NCI-H146 (cell line): ENCODE measurements at regions not wholly inside any gene's neighbourhood (a gene's known extent, or its start where the extent isn't known, plus 50 kb on each side); places are given as distances from the start of the nearest gene placed in this dataset.
A peak's percentile ranks its signal among the peaks of the same experiment; 100 is the strongest.

Source experiments
- DNase-seq: peaks from one replicate; lab custom pipeline; 2025; lab: John Stamatoyannopoulos, UW

DNA sequence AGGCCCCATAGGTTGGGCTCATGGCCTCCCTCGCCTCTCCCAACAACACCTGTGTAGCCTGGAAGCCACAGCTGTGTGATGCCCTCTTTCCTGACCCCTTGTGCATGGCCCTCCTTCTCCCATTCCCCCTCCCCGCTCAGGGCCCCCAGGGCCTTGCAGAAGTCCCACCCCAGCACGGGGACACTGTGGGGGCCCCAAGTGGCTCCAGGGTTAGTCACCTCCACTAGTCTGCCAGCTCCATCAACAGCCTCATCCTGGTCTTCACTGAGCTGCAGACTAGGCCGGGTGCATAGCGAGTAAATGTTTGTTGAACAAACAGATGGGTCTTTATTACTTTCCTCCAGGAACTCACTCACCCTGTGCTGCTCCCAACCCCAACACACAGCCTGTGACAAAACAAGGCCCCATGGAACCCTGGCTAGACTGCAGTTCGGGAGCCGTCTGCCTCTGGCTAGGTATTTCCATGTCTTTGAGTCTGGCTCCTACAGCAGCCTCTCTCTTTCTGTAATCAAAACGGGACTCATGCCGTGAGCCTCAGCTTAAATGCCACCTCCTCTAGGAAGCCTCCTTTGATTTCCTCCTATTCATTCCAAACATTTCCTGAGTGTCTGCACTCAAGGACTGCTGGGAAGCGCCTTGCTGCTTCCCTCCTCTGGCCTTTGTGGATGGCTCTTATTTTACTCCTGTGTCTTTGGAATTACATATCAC lies 109.9 kb upstream of the ID2 start:
- DNase-seq: peak; percentile 89

DNA sequence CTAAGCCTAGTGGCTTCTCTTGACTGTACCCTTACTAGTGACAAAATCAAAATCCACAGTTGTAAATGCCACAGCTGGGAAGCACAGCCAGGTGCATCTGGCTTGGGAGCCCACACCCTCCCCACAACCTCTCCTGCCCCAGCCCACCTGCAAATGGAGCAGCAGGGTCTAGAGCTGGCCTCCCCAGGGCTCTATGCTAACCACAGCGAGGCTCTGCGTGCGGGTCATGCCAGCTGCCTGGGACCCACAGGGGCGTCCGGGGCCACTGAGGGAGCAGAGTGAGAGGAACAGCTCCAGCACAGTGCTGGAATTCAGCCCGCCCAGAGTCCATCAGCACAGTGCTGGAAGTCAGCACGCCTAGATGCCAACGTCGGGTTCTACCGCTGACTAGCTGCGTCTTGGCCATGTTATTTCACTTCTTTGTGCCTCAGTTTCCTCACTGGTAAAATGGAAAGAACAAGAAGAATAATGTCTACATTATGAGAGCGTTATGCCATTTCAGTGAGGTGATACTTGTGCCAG lies 109.1 kb upstream of the ID2 start:
- DNase-seq: no peak

DNA sequence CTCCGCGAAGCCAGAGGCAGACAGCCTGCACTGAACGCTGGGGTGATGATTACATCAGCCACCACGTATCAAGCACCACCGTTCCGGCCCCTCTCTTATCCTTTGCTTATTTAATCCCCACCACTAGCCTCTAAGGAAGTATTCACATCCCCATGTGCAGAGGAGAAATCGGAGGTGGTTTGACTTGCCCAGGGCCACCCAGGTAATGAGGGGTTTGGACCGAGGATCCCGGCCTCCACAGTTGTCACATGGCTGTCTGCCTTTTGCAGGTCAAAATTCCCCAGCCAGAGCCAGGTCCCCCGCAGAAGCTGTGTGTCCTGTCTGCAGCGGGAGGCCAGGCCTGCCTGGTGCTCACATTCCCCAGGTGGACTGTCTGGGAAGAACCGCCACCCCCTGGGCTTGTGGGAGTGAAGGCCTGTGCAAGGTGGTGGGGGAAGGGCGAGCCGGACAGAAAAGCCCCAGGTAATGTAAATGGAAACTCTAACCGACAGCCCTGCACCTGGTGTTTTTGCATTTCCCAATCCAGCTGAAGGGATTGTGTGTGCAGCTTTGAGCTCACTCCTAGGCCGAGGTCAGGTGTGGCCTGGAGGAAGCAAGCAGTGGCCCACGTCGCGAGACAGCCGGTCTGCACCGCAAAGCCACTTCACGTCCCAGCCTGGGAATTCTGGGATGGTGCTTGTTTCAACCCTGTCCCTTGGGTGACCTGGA lies 108.5 kb upstream of the ID2 start:
- DNase-seq: peak; percentile 99

DNA sequence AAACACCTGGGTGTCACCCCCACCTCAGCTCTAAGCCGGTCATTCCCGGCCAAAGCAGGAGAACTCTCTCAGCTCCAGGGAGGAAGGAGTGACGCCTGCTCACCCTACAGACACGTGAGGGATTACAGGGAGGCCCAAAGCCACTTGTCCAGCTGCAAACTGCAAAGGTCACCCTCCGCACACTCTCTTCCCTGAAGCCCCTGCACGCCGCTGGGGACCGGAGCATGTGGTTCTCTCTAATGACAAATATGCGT lies 108.0 kb upstream of the ID2 start:
- DNase-seq: no peak

DNA sequence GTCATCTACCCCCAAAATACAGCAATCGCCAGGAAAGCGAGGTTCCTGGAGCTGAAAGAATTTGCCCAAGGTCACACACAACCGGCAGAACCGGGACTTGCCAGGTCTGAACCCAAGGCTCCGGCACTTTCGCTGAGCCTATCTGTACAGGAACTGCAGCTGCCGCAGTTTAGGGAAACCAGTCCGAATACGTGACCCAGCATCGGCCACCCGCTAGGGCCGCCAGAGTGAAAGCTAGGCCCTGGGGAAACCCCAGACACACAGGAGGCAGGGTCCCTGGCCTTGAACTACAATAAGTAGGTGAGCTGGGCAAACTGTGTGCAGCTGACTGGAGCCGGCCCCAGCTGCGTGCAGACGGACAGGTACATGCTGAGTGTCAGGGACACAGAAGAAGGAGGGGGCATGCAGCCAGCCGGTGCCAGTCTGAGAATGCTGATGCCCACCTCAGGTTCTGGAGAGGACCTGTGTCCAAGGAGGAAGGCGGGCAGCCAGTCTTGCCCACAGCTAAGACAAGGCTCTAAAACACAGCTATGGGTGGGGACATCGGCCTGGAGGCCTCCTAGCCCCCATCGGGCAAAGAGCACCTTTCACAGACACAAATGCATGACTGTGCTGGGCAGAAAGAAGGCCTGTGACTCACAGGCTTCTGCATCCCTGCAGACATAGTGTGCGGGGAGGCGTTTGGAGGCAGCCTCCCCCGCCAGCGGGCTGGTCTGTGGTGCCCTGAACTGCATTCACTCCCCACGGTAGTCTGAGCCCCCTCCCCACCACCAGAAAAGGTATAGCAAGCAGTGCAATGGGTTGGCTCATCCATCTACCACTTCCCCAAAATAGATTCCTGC lies 107.4 kb upstream of the ID2 start:
- DNase-seq: no peak

DNA sequence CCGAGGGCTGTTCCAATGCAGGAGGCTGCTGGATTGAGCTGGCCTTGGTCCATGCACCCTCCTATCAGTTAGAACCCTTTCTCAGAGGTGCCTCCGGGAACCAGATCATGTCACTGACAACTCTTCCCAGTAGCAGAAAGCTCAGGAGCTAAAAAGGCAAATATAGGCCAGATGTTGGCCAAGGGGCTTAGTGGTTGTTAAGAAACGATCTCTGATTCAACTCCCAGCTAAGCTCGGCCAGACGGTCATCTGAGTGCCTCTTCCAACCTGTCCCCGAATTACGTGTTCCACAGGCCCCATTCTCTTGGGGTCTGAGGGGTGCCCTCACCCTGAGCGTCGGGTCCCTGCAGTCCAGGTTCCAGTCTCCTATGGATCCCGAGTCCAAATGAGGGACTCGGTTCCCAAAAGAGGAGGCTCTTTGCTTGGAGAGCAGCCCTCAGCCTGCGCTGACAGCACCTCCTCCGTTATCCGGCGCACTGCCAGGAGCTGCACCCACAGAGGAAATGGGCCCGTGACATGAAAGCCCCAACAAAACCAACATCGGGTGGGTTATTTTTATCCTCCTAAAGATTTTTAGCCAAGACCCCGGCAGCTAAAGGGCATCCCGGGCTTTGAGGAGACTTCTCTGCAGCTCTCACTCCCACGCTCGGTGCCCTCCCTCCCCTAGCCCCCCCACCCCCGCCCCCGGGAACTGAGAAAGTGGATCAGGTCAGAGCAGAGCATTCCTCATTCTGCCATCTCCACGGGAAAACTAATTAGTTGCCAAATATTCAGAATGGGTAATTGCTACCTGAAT lies 106.6 kb upstream of the ID2 start:
- DNase-seq: no peak

DNA sequence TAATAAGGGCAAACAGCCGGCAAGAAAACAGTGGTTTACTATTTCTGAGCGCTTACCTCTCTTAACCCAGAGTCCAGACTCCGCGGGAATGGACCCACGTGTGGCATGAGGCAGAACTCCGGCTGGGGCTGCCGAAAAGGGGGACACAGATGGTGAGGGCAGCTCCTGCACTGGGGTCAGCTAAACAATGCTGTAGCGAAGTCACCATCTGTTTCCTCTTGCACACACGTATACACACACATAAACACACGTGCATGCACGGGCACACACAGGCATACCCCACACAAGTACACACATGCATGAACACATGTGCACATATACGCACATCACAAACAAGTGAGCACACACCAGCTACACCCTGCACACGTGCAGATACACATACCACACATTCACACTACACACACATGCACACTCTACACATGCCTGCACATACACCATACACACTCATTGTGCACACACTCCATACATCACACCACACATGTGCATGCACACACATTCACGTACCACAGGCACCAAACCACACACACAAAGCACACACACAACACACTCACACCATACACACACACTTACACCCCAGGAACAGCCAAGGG lies 105.9 kb upstream of the ID2 start:
- DNase-seq: no peak

DNA sequence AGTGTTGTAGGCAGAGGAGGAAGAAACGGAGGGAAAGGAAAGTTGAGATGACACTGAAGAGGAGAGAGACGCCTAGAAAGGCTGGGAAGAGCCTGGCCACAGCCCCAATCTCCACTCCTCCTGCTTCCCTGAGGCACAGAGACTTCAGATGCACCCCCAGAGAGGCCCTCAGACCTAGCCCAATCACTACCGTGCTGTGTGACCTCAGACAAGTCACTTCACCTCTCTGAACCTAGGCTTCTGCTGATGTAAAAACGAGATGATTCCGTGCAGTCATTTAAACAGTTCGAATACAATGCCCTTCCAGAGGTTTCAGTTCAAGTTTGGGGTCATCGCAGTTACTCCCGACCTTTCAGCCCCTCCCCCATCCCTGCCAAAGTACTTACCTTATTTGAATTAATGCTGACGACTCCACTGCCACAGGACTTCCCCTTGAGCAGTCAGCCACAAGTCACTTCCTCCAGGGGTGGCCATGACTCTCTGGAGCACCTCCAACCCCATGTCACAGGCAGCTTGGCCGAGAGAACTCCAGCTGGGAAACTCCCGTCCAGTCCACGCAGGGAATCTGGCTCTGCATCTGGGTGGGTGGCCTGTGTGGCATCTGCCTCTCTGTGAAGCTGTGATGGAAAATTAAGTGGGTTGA lies 105.2 kb upstream of the ID2 start:
- DNase-seq: no peak

DNA sequence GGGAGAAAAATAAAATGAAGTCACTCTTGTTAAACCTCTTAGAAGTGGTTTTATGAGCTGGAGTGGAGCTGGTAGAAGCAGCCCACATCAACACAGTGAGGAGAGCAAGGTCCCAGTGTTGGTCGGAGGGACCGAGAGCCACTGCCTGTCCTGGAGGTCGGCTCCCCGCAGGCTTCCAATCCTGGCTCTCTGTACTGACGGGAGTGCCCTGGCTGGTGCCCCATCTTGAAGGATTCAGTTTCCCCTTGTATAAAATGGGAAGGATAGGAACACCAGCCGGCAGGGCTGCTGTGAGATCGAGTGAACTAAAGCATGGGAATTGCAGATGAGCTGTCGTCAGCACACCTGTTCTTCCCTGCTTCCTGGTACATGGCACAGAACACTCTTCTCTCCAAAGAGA lies 104.3 kb upstream of the ID2 start:
- DNase-seq: no peak

DNA sequence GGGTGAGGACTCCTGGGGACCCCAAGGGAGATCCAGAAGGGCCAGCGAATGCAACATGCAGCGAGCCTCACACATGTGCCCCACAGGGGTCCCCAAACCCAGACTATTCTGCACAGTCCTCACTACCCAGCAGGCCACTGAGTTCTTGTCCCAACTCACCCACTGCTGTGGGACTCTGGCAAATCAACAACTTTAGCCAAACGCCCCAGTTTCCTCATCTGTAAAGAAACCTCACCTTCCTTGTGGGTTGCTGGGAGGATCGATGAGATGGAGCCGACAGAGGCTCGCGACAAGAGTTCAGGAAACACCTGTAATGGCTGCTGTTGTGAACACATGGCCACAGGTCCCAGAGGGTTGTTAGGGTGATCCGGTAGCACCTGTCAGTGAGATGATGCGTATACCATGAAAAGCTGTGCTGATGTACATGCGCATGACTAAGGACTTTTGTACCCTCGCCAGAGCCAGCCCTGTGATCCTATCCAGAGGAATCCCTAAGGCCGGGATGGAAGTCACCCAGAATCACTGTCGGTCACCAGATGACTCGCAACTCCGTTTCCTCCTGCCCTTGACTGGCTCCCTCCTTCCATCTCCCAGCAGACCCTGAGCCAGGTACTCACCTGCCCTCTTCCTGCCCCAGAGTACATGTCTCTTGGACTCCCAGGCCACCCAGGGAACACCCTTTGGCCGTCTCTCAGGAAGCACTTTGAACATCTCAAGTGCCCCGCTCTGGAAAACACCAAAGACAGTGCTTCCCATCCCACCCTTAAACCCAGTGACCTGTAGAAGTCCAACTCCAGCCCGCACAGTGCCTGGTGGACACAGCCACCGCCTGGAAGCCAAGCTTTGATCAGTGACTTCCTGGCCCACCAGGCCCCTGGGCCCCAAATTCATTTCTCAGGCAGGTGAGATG lies 103.3 kb upstream of the ID2 start:
- no peak for DNase-seq

DNA sequence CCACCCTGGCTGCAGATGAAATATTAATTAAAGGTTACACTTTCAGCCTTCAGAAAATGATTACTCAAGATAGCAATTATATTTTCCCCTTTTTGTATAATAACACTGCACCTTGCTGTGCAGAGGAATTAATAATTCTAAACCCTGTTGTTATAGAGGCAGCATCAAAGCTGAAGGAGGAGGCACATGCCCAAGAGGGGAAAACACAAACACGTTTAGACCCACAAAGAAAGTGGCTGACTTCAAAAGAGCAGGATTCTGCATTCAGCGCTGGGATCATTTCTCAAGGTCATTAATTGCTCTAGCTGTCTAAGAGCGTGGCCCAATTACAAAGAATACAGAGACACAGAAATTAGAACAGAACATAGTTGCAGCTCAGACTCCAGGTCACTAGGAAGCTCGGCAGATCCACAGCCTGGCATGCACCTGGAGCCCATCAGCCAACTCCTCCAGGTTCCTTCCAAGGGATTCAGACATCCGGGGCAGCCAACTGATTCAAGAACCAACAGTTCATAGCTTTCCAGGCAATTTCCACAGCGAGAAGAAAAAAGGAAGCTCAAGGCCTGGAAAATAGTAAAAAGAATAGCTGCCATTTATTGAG lies 102.3 kb upstream of the ID2 start:
- DNase-seq: no peak

DNA sequence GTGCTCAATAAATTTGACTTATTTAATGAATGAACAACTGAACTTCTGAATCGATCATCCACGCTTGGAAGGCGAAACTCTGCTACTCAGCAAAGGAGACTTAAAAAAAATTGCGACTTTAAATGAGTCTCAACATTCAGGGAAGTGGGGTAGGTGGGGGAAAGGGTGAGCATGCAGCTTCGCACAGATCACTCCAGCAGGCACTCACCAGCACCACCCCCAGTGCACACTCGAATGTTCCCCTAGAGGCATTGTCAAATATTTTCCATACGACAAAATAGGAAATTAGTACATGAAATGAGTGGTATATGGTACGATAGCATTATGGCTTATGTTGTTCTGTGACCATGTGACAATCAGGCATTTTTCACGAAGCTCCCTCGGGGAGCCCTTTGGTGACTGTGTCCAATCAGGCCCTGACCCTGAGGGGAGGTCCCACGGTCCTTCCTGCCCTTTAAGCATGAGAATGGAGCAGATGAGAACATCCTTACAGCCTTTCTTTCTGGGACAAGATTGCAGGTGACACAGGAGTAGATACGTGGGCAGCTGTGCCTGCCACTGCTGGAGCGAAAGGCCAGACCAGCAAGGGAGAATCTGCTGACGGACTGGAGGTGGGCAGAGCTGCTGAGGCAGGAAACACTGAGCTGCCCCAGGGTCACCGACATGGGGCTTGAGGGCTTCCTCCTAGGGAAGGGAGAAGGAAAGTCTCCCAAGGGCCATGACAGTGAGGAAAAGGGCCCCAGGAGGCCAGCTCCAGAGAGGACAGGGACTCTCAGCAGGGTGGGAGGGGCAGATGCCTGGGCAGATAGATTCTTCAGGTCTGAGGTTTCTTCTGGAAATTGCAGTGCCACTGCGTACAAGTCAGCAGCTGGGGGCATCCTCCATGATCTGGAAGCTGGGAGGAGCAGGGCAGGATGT lies 101.3 kb upstream of the ID2 start:
- no peak for DNase-seq

DNA sequence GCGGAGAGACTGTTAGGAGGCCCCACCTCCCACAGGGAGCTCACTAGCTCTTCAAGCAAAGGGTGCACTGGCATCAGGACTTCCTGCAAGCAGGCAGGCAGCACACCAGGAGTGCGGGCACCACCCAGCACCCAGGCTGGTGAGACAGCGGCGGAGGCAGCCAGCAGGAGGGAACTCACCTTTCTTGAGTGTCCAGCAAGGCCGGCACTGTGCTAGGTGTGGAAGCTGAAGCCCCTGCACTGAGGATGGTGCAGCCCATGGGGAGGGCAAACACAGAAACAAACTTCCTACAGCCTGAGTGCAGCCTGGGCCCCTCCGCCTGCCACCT lies 100.7 kb upstream of the ID2 start:
- DNase-seq: peak; percentile 43

DNA sequence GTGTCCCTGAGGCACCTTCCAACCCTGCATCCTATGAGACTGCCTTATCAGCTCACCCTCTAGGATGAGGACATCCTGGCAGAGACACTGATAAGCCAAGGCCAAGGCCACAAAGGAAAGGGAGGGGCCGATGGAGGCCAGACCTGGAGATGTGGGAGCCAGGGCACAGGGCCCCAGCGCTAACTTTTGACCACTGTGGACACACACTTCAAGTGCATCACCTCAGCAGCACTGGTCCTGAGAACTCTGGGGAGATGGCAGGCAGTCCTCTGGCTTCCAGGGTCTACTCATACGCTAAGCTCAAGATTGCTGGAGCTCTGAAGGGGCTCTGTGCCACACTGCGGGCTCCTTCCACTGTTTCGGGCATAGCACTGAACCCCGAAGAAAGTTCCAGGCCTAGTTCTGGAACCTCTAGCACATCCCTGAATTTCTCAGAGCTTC lies 100.2 kb upstream of the ID2 start:
- DNase-seq: peak; percentile 37

DNA sequence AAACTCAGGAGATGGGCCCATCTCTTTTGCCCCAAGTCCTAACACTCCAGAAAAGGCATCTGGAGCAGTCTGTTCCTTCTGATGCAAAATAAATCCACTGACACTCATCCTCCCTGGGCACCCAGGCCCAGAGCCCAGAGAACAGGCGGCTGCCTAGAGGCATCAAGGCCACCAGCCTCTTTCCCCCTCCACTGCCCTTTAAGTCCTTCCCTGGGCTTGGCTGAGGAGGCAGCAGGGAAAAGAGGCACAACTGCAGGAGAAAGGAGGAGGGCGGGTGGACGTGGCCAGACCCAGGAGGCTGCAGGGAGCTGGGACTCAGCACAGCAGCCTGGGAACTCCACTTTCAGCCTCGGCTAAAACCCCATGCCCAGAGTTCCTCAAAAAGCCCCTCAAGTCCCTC lies 99.7 kb upstream of the ID2 start:
- no peak for DNase-seq

DNA sequence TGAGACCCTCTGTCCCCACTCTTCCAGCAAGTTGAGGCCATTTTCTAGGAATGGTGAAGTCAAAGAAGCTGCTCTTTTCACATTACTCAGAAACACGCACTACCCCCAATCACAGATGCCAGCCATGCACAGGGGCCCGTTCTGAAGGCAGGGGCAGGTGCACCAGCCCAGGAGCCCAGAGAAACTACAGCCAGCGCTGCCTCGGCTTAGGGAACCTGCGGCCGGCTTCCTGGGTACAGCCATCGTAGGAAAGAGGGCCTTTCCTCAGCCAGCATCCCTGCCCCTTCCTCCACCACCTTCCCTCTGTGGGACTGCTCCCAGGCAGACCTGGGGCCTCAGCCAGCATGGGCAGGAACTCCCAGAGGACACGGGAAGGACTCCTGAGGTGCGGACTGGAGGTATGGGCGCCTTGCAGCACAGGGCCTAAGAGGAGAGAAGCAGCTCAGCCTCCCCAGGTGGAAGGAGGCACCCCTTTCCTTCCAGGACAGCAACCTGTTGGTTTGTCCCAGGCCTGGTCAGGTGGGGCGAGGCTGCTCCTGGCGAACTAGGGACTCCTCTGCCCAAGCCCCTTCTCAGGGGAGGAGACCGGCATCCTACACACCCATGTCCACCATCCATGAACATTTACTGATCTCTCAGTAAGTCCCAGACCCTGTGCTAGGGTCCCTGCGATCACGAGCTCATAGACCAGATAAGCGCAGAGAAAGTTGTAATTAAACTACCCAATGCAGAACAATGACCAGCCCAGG lies 99.0 kb upstream of the ID2 start:
- no peak for DNase-seq

DNA sequence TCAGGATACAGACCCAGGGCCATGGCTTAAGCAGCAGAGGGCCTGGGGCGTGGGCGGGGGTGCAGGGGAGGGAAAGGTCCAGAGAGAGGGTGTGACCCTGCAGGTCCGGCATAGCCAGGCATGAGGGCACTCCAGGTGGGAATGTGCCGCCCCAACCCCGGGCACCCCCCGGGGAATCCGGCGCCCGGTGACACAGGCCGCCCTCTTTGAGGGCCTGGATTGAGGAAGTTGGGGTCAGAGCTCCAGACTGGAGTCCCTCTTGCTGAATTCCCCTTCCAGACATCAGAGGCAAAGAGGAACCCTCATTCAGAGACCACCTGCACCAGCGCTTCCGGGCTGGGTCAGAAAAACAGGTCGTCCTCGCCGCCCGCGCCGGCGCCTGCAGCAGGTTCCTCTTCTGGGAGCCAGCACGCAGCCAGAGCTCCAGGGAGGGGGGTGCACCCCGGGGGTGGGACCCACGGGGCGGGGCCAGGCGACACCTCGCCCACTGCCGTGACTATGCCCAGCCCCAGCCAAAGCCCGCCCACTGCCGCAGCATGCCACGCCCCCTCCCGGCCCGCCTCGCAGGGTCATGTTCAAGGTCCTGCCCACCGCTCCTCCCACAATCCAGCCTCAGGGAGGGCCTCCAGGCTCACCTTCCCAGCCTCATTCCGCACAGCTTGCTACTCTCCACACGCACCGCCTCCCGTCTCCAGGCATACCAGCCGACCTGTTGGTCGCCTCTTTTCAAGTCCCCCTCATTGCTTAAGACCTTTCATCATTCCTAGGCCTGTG lies 98.3 kb upstream of the ID2 start:
- DNase-seq: peak; percentile 99
